Astrocyte (in vitro differentiated cells and primary cell): ENCODE measurements at regions not wholly inside any gene's neighbourhood (a gene's known extent, or its start where the extent isn't known, plus 50 kb on each side); places are given as distances from the start of the nearest gene placed in this dataset.
A peak's percentile ranks its signal among the peaks of the same experiment; 100 is the strongest.

Experiments used
- DNase-seq: peaks from one replicate; pipeline ENCODE4 v3.0.0-alpha.2; 2010; ENCODE audit warnings: low read depth
- FAIRE-seq: peaks from 2 replicates; lab custom pipeline; 2011; peaks lifted over from hg19 to GRCh38; lab: Jason Lieb, UNC
- H2AFZ ChIP-seq: 2 replicates; pipeline ENCODE4 v1.6.0; 2012; ENCODE audit warnings: low read depth, low read length, inconsistent platforms
- H3K27ac ChIP-seq: 2 replicates; pipeline ENCODE4 v1.5.1; 2011; ENCODE audit warnings: low read depth, low read length, inconsistent platforms
- H3K27me3 ChIP-seq: 2 replicates; pipeline ENCODE4 v1.6.0; 2011; ENCODE audit warnings: low read length, inconsistent platforms; ENCODE audit not compliant: insufficient read depth
- H3K36me3 ChIP-seq: 2 replicates; pipeline ENCODE4 v1.5.1; 2011; ENCODE audit warnings: low read length, inconsistent platforms; ENCODE audit not compliant: insufficient read depth
- H3K4me1 ChIP-seq: 2 replicates; pipeline ENCODE4 v1.5.1; 2011; ENCODE audit warnings: low read length, inconsistent platforms; ENCODE audit not compliant: insufficient read depth
- H3K4me2 ChIP-seq: 2 replicates; pipeline ENCODE4 v1.6.0; 2012; ENCODE audit warnings: low read length, inconsistent platforms
- H3K4me3 ChIP-seq: 2 replicates; pipeline ENCODE4 v1.5.1; 2011; ENCODE audit warnings: low read depth, mild to moderate bottlenecking, low read length, inconsistent platforms; ENCODE audit not compliant: insufficient read depth
- H3K79me2 ChIP-seq: 2 replicates; pipeline ENCODE4 v1.6.0; 2012; ENCODE audit warnings: mild to moderate bottlenecking, low read length, inconsistent platforms; ENCODE audit not compliant: insufficient read depth
- H3K9ac ChIP-seq: 2 replicates; pipeline ENCODE4 v1.6.0; 2012; ENCODE audit warnings: mild to moderate bottlenecking, low read length, inconsistent platforms
- H3K9me3 ChIP-seq: 2 replicates; pipeline ENCODE4 v1.5.1; 2012; ENCODE audit warnings: low read depth, mild to moderate bottlenecking, low read length, inconsistent platforms; ENCODE audit not compliant: insufficient read depth
- H4K20me1 ChIP-seq: 2 replicates; pipeline ENCODE4 v1.6.0; 2012; ENCODE audit warnings: low read length, inconsistent platforms; ENCODE audit not compliant: insufficient read depth
- H3K27ac Mint-ChIP-seq: one replicate; pipeline ENCODE4 v1.8.0; 2021; ENCODE audit warnings: mild to moderate bottlenecking, mixed read lengths; ENCODE audit not compliant: unreplicated experiment
- H3K27me3 Mint-ChIP-seq: one replicate; pipeline ENCODE4 v1.8.0; 2021; ENCODE audit warnings: low read depth, mixed read lengths; ENCODE audit not compliant: unreplicated experiment
- H3K36me3 Mint-ChIP-seq: one replicate; pipeline ENCODE4 v1.8.0; 2021; ENCODE audit warnings: low read depth, mixed read lengths; ENCODE audit not compliant: unreplicated experiment
- H3K4me1 Mint-ChIP-seq: one replicate; pipeline ENCODE4 v1.8.0; 2021; ENCODE audit warnings: low read depth, mixed read lengths; ENCODE audit not compliant: unreplicated experiment
- H3K4me3 Mint-ChIP-seq: one replicate; pipeline ENCODE4 v1.8.0; 2021; ENCODE audit warnings: mild to moderate bottlenecking, moderate library complexity, mixed read lengths; ENCODE audit not compliant: unreplicated experiment
- H3K9me3 Mint-ChIP-seq: one replicate; pipeline ENCODE4 v1.8.0; 2021; ENCODE audit warnings: mild to moderate bottlenecking, mixed read lengths; ENCODE audit not compliant: unreplicated experiment
- EZH2 ChIP-seq: IDR thresholded peaks from 2 replicates; pipeline ENCODE4 v1.6.1; 2012; ENCODE audit warnings: mild to moderate bottlenecking, low read length, inconsistent platforms; ENCODE audit not compliant: insufficient read depth
- TF ChIP-seq, protein P1 (sequence below): IDR thresholded peaks from 2 replicates; pipeline ENCODE4 v1.5.1; 2011; ENCODE audit warnings: low read depth, mild to moderate bottlenecking, inconsistent platforms, low read length, moderate library complexity; ENCODE audit not compliant: insufficient read depth

DNA sequence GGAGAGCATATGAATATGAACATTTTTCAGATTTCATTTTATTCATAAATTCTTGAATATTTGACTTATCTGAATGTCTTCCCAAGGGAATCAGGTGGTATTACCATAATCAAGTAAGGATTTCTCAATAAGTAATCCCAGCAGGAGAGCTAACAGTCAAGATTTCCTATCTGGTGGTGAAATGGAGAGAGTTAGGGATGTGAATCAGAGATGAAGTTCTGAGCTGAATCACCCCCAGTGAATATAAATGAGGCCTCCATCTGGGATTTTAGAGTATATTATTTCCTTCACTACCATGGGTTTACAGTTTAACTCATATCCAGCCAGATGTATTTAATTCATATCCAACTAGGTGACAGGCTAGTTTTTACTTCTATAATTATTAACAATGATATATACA lies 61.5 kb upstream of the RGS2 start:
- H3K9me3 Mint-ChIP-seq: peaks cover 3% of the 10 kb centered on the region
- no peaks in the 10 kb centered on the region for H3K27me3 ChIP-seq
- H3K79me2 ChIP-seq: no peaks in the 10 kb centered on the region
- no peak overlapping the region for H3K9ac ChIP-seq
- FAIRE-seq: no peak
- TF ChIP-seq, protein P1, sequence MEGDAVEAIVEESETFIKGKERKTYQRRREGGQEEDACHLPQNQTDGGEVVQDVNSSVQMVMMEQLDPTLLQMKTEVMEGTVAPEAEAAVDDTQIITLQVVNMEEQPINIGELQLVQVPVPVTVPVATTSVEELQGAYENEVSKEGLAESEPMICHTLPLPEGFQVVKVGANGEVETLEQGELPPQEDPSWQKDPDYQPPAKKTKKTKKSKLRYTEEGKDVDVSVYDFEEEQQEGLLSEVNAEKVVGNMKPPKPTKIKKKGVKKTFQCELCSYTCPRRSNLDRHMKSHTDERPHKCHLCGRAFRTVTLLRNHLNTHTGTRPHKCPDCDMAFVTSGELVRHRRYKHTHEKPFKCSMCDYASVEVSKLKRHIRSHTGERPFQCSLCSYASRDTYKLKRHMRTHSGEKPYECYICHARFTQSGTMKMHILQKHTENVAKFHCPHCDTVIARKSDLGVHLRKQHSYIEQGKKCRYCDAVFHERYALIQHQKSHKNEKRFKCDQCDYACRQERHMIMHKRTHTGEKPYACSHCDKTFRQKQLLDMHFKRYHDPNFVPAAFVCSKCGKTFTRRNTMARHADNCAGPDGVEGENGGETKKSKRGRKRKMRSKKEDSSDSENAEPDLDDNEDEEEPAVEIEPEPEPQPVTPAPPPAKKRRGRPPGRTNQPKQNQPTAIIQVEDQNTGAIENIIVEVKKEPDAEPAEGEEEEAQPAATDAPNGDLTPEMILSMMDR: no peak
- TF ChIP-seq EZH2: no peak
- H3K36me3 ChIP-seq: no peaks in the 10 kb centered on the region
- peak; percentile 59 for DNase-seq
- H3K4me1 Mint-ChIP-seq: peaks cover 2% of the 10 kb centered on the region
- H3K27me3 Mint-ChIP-seq: no peaks in the 10 kb centered on the region
- no peak overlapping the region for H3K4me3 Mint-ChIP-seq
- no peaks in the 10 kb centered on the region for H3K9me3 ChIP-seq
- H3K4me3 ChIP-seq: no peak overlapping the region
- H4K20me1 ChIP-seq: no peaks in the 10 kb centered on the region
- no peak overlapping the region for H2AFZ ChIP-seq
- H3K4me1 ChIP-seq: no peaks in the 10 kb centered on the region
- H3K36me3 Mint-ChIP-seq: no peaks in the 10 kb centered on the region
- no peak overlapping the region for H3K27ac Mint-ChIP-seq
- peak overlapping the region; percentile 2 for H3K27ac ChIP-seq
- H3K4me2 ChIP-seq: no peak overlapping the region

DNA sequence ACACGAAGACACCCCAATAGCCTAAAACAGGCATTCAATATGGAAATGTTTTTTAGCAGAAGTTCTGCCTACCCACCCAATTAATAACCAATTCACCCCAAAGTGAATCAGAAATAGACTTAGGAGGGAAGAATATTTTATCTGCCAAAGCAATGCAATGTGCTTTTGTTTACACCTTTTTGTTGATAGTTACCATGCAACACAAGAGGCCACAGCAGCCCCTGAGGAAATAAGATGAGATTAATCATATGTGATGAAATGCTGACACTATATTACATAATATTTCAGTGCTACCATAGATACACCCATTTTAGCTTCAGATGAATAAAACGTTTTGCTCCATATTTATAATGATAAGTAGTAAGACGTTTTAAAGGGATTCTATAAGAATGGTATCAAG lies 60.9 kb upstream of the RGS2 start:
- peaks cover 2% of the 10 kb centered on the region for H3K4me1 Mint-ChIP-seq
- Histone ChIP-seq H3K27ac (no peak overlapping the region), H2AFZ (no peak overlapping the region), H3K9ac (no peak overlapping the region), H3K79me2 (no peaks in the 10 kb centered on the region), H3K4me1 (no peaks in the 10 kb centered on the region), H4K20me1 (no peaks in the 10 kb centered on the region), H3K27me3 (no peaks in the 10 kb centered on the region), H3K4me2 (no peak overlapping the region), H3K36me3 (no peaks in the 10 kb centered on the region), H3K9me3 (no peaks in the 10 kb centered on the region), H3K4me3 (no peak overlapping the region)
- peaks cover 3% of the 10 kb centered on the region for H3K9me3 Mint-ChIP-seq
- H3K27me3 Mint-ChIP-seq: no peaks in the 10 kb centered on the region
- FAIRE-seq (no peak), DNase-seq (no peak)
- no peaks in the 10 kb centered on the region for H3K36me3 Mint-ChIP-seq
- TF ChIP-seq EZH2: no peak
- TF ChIP-seq, protein P1: no peak
- no peak overlapping the region for H3K27ac Mint-ChIP-seq
- no peak overlapping the region for H3K4me3 Mint-ChIP-seq

DNA sequence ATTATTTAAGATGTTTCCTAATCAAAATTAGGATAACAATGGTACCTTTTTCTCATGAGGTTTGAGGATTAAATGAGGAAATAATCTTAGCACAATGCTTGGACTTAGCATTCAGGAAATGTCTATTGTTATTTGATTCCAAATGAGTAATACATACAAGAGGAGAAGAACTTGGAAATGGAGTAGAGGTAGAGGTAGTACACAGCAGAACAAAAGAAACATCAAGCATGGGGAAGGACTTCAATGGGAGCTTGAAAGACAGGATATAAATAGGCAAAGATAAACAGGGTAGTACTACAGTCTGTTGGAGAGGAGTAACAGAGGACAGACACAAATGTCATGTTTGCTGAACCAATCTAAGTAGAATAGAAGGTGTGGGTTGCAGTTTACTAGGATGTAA lies 59.5 kb upstream of the RGS2 start:
- H3K9me3 ChIP-seq: no peaks in the 10 kb centered on the region
- no peaks in the 10 kb centered on the region for H3K36me3 Mint-ChIP-seq
- H3K27ac Mint-ChIP-seq: no peak overlapping the region
- TF ChIP-seq, protein P1: no peak
- TF ChIP-seq EZH2: no peak
- no peak overlapping the region for H3K9ac ChIP-seq
- H3K9me3 Mint-ChIP-seq: peaks cover 3% of the 10 kb centered on the region
- H2AFZ ChIP-seq: no peak overlapping the region
- no peaks in the 10 kb centered on the region for H3K27me3 ChIP-seq
- no peaks in the 10 kb centered on the region for H3K79me2 ChIP-seq
- no peaks in the 10 kb centered on the region for H4K20me1 ChIP-seq
- no peaks in the 10 kb centered on the region for H3K36me3 ChIP-seq
- DNase-seq (no peak), FAIRE-seq (peak; percentile 20)
- H3K4me2 ChIP-seq: no peak overlapping the region
- H3K27ac ChIP-seq: no peak overlapping the region
- H3K4me1 Mint-ChIP-seq: peaks cover 2% of the 10 kb centered on the region
- H3K4me1 ChIP-seq: no peaks in the 10 kb centered on the region
- no peak overlapping the region for H3K4me3 ChIP-seq
- H3K4me3 Mint-ChIP-seq: no peak overlapping the region
- H3K27me3 Mint-ChIP-seq: no peaks in the 10 kb centered on the region
